ENCODE measurements at regions not wholly inside any gene's neighbourhood (a gene's known extent, or its start where the extent isn't known, plus 50 kb on each side); places are given as distances from the start of the nearest gene placed in this dataset.

- TF ChIP-seq PHF8 (conservative IDR thresholded peaks at IDR 0.05; ENCODE audit: low read depth, low read length) (no peak), EZH2 (IDR thresholded peaks at IDR 0.05; ENCODE audit: low read depth, low read length, severe bottlenecking) (no peak), TCF12 (IDR thresholded peaks at IDR 0.05; ENCODE audit: low read depth, low read length) (no peak)
Measured at GRCh38 chr1:47635597-47635996, 197.8 kb downstream of the FOXD2 start (continued).

Data from H1 (cell line).